GM12873 (cell line): ENCODE measurements at regions not wholly inside any gene's neighbourhood (a gene's known extent, or its start where the extent isn't known, plus 50 kb on each side); places are given as distances from the start of the nearest gene placed in this dataset.

Experiments
- TF ChIP-seq, protein P1 (sequence below): IDR thresholded peaks from 2 replicates; pipeline ENCODE4 v1.5.1; 2012; ENCODE audit warnings: low read depth, mild to moderate bottlenecking, moderate library complexity, low read length, control low read depth; ENCODE audit not compliant: insufficient read depth; ENCODE audit errors: missing control alignments

DNA sequence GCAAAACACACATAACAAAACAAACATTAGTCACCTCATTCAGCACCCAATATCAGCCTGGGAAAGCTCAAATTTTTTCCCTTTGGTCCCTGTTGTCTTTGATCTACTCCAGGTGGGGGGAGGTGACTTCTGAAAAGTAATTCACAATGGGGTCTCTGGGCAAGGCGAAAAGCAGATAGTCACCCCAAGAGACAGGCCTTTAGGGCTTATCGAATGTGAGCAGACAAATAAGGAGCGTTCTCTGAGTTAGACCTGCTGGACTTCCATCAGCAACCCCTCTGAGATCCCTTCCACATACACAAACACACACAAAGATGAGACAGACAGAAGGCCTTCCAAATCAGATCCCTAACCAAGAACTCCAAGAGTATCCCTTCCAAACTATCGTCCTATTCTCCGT, 171.0 kb upstream of the SMAD3 start:
- TF ChIP-seq, protein P1, sequence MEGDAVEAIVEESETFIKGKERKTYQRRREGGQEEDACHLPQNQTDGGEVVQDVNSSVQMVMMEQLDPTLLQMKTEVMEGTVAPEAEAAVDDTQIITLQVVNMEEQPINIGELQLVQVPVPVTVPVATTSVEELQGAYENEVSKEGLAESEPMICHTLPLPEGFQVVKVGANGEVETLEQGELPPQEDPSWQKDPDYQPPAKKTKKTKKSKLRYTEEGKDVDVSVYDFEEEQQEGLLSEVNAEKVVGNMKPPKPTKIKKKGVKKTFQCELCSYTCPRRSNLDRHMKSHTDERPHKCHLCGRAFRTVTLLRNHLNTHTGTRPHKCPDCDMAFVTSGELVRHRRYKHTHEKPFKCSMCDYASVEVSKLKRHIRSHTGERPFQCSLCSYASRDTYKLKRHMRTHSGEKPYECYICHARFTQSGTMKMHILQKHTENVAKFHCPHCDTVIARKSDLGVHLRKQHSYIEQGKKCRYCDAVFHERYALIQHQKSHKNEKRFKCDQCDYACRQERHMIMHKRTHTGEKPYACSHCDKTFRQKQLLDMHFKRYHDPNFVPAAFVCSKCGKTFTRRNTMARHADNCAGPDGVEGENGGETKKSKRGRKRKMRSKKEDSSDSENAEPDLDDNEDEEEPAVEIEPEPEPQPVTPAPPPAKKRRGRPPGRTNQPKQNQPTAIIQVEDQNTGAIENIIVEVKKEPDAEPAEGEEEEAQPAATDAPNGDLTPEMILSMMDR = no peak

DNA sequence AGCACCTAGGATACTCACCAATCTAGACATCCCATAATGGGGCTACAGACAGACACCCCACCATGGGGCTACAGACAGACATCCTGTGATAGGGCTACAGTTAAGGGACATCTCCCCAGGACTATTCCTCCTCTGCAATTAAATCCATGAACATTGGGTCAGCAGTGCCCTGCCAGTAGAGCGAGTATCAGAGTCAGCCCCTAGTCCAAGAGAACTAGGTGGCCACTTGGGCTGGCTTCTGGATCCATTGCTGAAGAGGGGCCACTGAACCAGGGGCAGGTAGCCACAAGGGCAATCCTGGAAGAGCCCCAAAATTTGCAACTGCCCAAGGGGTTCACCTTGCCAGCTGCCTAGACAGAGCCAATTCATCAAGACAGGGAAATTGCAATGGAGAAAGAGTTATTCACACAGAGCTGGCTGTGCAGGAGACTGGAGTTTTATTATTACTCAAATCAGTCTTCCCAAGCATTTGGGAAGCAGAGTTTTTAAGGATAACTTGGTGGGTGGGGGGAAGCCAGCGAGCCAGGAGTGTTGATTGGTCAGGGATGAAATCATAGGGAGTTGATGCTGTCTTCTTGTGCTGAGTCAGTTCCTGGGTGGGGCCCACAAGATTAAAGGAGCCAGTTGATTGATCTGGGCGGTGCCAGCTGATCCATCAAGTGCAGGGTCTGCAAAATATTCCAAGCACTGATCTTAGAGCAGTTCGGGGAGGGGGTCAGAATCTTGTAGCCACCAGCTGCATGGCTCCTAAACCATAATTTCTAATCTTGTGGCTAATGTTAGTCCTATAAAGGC, 170.2 kb upstream of the SMAD3 start:
- TF ChIP-seq, protein P1 = no peak

DNA sequence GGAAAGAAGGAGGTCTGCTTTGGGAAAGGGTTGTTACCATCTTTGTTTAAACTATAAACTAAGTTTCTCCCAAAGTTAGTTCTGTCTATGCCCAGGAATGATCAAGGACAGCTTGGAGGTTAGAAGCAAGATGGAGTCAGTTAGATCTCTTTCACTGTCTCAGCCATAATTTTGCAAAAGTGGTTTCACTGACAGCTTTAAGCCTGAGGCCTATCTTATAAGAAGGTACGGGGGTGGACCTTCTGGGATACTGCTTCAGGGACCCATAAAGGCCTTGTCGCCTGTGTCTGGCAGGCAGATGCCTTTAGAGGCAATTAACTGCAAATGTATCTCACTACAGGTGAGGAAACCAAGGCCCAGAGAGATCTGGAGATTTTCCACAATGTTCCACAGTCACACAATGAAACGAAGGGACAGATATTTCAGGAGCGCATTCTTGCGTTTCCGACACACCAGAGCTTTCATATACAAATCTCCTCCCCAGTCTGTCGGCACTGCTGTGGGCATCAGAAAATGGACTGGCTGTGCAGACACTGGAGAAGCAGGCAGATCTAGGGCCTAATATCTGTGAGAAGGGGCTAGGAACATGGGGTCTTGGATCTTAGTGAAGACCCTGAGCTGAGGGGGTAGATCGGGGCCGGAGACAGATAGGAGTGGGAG, 169.5 kb upstream of the SMAD3 start:
- TF ChIP-seq, protein P1 = no peak

DNA sequence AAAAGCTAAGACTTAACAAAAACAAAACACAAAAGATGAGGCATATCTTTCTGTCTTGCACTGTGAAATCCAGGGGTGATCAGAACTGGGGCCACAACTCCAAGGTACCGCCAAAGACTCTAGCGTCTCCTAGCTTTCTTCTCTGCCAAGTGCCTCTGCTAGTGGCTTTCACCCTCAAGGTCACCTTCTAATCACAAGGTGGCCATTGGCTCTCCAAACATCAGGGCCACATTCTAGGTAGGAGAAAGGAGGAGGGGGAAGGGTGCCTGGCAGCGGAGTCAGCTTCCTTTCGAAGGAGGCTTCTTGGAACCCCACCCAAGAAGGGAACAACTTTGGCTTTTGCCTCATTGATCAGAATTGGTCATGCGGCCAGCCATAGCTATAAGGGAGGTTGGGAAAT, 168.8 kb upstream of the SMAD3 start:
- TF ChIP-seq, protein P1 = no peak

DNA sequence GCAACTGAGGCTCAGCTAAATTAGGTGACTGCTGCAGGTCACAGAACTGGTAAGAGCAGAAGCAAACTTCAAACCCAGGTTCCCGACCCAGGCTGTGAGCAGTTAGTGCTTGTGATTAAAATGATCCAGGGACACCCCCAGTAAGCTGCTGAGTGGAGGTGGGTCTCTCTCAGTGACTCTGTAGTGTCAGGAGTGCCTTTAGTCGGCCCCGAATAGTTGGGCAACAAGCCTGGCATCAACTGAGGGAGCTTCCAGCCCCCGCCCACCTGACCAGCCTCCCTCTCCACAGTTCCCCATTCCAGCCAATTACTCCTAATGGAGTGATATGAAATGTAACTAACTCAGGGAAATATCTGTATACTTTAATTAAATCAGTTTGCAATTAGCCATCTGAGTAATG, 168.0 kb upstream of the SMAD3 start:
- TF ChIP-seq, protein P1 = no peak

DNA sequence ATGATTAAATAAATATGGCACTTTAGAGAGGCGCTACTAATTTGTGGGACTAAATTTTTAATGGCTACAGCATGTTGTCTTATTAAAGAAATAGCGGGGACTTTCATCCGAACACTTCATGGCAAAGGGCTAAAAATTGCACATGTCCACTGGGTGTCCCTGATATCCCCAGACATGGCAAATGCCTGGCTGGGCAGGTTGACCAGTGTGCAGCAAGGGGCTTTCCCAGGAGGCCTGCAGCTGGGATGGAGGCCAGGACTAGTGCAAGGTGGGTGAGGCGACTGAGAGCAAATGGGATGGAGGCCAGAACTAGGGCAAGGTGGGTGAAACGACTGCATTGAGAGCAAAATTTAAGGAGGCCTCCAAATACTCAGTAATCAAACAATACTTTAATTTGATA, 167.4 kb upstream of the SMAD3 start:
- TF ChIP-seq, protein P1 = no peak

DNA sequence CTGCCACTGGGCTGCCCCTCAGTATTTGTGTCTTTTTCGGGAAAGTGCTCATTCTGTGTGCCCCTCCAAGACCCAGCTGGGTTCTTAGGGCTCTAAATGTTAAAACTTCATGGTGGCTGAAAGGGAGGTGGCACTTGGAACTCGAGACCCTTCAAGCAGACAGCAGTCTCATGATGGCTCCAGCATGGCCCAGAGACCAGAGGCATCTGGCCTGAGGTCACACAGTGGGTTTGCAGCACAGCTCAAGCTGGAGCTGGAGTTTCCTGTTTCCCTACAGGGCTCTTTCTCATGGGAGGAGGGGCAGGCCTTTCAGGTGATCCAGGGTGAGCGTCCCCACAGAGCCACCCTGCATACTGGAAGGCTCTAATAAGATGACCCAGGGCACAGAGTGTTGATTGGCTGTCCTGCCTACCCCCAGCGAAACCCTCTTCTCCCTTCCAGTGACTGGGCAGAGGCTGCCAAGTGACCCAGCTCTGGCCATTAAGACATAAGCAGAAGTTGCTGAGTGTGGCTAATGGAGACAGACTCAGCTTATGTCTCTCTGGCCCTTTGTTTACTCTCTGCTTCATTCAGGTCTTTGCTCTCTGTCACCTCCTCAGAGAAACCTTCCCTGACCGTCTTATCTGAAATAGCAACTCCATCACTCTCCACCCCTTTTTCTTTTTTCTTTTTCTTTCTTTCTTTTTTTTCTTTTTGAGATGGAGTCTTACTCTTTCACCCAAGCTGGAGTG, 166.6 kb upstream of the SMAD3 start:
- TF ChIP-seq, protein P1 = no peak
